GM18867 (cell line): ENCODE measurements at regions not wholly inside any gene's neighbourhood (a gene's known extent, or its start where the extent isn't known, plus 50 kb on each side); places are given as distances from the start of the nearest gene placed in this dataset.
A peak's percentile ranks its signal among the peaks of the same experiment; 100 is the strongest.

ENCODE experiments used
- ATAC-seq: cut with Tn5 transposase; IDR thresholded peaks from one replicate; pipeline ENCODE4 v1.9.1; 2021; ENCODE audit warnings: mild to moderate bottlenecking, moderate library complexity; ENCODE audit not compliant: unreplicated experiment

DNA sequence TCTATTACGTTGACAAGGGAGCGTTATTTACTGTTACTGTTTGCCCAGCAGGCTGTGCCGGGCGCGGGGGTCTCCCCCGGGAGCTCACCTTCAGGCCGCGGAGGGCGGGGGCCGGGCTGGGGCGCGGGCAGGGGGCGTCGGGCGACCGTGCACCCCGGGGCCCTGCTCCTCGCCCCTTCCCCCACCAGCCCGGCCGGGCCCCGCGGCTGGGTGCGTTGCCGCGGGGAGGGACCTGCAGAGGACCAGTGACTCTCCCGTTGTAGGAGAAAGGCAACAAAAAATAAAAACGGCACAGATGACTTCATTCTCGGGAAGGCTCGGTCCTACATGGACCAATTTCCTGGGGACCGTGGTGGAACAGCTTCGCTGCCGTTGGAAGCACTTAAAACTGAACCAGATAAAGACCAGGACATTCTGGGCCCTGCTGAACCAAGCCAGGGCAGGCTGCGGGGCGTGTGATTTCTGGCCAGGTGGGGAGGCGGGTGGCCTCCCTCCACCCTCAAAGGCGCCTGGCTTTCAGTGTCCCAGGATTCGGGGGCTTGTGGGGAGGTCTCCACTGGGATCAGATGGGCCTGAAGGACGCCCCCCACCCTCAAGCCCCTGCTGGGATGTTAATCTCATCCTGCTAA, 57.4 kb downstream of the IGLL1 start:
- ATAC-seq, result no peak

DNA sequence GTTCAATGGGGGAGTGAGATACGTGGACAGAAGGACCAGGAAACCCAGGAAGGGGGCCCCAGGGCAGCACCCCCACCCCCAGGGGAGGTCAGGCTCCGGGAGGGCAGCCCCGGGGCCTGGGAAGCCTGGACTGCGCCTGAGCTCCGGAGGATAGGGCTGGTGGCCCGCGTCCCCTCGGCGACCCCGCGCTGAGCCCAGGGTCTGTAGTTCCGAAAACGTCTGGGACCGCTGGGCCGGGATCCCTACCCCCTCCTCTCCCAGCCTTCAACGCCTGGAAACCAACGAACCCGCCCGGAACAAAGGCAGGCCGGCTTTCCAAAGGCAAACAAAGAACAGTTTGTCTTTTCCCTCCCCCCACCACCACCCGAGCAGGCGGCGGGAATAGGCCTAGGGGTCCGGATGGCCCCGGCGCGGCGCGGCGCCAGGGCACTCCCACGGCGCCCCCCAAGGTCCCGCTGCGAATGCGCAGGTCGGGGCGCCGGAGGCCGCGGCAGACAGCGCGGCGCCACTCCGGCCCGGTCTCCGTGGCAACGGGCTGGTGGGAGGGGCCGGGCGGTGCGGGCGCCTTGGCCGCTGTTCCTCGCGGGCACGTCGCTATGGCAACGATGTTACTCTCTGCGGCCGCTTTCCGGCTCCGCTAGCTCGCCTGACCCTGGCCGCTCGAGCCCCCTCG, 58.5 kb downstream of the IGLL1 start:
- ATAC-seq, result peak; percentile 78

DNA sequence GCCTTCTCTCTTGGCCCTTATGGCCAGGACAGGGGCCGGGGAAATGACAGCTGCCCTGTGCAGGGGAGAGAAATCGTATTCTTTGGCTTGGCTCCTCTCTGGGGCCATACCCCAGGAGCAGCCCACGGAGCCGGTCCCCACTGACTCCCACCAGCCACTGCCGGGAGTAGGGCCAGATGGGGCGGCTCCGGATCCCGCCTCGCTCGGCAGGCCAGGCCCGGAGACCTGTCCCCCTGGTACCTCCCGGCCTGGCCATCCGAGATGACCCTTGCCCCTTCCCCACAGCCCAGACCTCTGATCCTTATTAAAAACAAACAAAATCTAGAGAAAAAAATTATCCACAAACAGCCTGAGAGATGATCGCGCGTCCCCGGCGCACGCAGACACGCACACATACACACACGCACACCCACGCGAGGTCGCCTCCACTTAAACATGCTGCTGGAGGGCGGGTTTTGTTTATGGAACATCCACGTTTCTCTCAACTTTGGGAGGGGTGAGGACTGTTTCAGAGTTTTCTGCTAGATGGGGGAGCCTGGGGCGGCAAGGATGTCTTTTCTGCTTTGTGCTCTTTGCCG, 59.1 kb downstream of the IGLL1 start:
- ATAC-seq, result no peak

DNA sequence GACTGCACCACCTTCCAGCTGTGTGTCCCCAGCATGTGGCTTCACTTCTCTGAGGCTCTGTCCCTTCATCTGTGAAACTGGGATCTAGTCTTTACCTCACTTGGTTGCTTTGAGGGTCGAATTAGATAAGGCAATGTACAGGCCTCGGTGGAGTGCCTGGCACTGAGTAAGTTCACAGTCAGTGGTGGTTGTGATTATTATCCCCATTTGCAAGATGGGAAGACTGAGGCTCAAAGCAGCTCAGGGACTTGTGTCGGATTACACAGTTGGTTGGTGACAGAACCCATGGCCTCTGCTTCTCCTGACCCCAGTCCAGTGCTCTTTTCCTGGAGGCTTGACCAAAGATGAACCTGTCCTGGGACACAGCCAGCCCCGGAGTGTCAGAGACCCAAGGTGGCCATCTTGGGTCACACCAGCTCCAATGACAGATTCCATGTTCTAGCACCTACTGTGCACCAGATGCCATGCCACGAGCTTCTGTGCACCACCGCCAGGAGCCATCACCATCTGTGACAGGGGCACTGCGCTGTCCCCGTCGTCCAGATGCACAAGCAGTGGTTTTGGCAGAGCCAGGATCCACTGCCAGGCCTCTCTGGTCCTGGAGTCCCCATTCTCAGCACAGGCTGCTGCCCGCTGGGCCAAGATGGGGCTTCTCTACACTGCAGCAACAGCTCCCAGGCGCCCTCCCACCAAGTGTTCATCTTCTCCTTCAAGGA, 60.5 kb downstream of the IGLL1 start:
- ATAC-seq, result no peak

DNA sequence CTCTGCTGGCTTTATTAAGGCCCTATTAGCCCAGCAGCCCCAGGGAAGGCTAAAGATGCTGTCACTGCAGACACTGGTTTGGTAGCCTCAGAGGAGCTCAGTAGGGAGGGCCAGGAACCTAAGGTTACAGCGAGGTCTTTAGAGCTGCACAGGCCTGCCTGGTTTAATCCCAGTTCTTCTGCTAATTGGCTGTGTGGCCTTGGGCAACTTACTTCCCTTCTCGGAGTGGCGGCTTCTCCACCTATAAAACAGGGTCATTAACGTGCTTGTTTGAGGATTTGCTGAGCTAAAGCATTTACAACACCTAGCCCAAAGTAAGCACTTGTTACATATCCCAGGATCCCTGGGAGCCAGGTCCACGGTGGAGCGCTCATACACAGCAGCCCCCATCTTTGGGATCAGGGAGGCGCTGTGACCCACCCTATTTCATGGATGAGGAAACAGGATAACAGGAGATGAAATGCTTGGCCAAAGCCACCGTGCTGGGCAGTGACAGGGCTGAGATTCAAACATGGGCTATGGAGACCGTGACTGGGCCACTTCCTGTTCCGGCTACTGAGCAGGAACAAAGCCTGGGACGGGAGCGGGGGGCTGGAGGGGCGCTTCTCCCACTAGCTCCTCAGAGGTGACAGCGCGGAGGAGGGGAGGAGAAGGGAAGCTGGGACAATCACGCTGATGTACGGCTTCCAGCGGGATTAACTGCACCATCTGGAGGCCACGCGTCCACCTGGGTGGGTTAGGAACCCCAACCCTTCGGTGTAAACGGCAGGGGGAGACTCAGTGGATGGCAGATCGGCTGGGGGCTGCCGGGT, 61.5 kb downstream of the IGLL1 start:
- no peak for ATAC-seq

DNA sequence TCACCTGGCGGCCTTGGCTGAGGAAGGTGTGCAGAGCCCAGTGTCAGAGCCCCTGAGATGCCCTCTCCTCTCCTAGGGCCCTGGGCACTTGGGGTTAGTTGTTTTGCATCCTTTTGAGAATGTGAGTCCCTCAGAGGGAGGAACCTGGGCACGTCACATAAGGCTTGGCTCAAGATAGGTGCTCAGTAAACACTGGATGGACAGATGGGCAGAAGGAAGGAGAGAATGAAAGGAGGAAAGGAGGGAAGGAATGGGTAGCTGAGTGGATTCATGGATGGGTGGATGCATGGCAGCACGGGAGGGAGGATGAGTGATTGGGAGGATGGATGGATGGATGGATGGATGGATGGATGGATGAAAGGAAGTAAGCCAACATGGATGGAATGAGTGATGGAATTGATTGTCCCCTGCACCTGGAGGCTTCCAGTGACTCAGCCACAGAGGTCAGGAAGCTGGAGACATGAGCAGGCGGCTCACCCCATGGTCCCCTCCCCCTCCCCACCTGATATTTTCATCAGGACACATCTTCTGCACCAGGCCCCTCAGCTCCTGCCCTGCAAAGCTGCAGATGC, 62.2 kb downstream of the IGLL1 start:
- ATAC-seq, result no peak

DNA sequence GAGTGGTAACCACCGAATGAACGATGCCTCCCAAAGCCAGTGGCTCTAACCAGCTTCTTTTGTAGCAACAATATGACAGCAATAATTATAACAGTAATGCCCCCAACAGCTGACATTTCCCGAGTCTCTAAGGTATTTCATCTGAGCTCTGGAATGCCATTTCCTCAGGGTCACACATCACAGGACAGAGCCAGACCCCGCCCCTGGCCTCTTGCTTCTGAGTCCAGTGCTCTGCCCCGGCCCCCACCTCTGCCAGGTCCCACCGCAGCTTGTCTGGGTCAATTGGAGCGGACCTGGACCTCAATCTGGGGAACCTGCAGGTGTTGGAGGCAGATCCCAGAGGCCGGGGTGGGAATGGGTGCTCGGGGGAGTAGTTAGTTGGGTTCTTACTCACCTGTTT, 63.8 kb downstream of the IGLL1 start:
- no peak for ATAC-seq

DNA sequence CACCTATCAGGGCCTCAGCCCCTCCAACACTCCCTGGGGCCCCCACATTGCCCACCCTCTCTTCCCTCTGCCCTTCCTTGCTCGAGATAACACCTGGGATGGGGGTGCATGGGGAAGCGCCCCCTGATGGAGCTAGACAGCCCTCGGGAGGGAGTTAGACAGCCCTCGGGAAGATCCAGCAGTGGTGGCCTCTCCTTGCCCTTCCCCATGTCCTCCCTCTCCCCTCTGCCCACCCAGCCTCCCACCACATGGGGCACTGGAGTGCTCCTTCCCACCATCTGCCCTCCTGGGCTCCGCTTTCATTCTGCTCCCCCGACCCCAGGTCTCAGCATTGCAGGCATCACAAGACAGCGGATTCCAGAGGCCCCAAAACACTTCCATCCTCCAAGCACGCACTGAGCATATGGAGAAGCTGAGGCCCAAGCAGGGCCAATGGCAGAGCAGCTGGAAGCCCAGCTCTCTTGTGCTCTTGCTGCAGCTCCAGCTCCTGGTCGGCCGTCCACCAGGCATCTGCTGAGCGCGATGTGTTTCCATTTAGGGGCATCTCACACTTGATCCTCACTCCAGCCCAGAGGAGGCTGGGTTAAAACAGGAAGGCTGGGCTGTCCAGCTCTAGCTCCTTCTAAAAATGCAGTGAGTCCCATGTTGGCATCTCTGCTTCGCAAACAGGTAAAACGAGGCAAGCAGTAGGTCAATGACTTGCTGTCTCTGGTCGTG, 65.6 kb downstream of the IGLL1 start:
- no peak for ATAC-seq

DNA sequence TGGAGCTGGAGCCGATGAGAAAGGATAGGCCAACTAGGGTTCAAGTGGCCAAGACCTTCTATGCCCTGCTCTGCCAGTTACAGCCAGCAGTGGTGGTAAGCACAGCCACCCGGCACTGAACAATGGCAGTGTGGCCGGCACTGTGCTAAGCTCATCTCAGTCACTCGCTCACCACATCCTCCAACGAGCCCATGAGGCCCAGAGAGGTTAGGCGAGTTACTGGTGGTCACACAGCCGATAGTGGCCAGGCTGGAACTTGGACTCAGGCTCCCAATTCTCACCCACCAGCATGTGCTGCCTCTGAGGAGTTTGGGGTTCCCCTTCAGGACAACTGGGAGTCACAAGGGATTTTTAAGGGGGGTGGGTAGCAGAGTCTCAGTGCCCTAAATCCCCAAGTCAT, 66.4 kb downstream of the IGLL1 start:
- no peak for ATAC-seq

DNA sequence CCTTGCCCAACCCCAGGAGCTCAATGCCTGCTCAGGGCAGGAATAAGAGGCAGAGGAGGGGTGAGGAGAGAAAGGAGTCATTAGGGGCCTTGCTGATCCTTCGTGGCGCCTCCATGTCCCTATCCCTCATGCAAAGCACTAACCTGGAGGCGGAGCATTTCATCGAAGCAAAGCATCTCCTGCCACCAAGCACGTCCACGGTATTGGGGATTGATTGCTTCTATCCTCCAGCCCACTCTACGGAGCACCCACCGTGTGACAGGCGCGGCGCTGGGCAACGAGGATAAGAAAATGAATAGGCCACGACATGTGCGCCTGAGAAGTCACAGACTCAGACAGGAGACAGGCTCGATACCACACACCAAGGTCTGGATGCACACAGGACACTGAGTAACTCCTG, 67.0 kb downstream of the IGLL1 start:
- no peak for ATAC-seq

DNA sequence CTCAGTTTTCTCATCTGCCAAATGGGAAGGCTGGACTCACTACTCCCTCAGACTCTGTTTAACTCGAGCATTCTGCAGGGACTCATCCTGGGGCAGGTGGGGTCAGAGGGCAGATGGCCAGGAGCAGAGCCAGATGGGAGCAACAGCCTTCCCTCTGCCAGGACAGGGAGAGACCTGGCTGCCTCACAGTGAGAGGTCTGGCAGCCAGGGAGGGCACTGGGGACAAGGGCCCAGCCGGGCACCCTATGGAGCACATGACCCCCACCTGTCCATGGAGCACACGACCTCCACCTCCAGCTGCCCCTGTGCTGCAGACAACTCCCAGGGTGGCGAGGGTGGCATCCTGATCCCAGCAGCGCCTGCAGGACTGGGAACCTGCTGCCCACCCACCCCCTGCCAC, 67.4 kb downstream of the IGLL1 start:
- ATAC-seq, result no peak

DNA sequence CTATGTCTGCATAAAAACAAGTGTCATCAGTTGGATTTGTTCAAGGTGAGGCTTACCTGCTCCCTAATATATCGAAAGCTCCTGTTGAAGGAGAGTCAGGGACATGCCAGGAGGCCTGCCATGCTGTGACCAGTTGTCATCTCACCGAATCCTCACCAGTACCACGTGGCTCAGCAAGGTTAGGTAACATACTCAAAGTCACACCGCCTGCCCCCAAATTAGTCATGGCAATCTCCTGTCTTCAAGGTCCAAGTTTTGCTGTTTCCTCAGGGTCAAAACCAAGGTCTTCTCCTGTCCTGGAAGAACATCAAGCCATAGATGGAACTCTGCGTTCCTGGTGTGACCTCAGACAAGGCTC, 67.8 kb downstream of the IGLL1 start:
- ATAC-seq, result no peak

DNA sequence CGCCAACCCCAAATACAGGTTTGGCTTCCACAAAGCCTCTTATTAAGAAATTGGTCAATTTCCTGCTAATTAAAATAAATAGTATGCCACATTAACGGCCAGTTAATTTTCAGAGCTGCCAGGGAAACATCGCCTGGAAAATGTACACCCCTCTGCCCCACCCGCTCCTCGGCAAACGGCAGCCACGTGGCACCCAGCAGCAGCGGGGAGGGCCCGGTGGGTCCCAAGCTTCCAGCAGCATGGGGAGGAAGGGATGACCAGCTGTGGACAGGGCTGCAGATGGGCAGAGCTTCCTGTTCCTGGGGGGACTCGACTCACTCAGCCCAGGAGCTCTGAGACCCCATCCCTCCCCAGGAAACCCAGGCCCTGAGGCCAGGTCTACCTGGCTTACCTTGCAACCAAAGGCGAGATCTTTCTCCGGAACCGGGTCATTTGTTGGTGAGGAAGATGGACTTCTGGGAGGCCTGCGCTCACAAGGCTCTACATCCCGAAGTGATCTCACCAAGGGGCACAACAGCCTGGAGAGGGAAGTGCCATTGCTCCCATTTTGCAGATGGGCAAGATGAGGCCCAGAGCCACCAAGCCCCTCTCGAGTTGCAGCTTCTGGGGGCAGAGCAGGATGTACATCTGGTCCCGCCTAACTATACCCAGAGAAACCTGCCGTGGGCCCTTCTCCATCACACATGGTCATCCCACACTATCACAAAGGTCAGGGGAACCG, 68.3 kb downstream of the IGLL1 start:
- no peak for ATAC-seq

DNA sequence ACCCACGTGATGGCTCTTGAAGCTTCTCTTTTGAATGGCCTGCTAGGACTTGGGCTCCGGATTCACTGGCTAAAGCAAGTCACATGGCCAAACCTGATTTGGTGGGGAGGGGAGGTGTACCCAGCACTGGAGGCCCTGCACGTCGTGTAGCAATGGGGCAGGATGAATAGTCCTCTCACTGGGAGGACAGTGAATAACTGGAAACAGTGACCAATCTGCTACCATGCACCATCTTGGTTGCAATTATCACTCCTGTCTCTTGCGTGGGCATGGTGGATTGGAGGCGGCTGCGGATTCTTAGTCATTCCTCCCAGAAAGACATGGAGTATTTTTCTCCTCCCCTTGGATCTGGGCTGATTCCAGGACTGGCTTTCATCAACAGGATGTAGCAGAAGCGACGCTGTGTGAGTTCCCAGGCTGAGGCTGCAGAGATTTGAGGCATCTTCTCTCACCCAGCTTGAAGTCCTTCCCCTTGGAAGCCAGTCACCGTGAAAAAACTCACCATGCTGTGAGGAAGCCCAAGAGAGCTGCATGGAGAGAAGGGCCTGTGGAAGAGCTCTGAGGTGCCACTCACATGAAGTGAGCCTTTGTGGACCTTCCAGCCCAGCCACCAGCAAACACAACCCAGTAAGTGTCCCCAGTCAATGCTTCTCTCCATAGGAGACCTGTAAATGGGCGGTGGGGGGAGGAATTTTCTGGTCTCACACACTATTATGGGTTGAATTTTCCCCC, 70.4 kb downstream of the IGLL1 start:
- ATAC-seq, result no peak

DNA sequence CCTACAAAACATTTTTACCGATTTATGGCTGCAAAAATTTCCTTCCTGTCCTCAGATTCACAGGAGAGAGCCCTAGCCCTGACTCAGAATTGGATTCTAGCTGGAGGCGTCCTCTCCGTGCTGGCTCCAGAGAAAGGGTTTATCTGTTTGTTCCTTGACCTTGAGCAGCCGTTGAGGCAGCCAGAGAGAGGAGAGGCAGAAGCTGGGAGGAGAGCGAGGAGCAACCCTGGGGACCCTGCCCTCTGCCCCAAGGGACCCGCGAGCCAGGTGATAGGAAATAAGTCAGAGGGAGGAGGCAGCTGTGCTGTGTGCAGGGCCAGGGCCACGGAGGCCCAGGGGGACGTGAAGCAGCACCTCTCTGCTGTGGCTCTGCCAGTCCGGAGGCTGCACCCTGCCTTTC, 75.6 kb downstream of the IGLL1 start:
- no peak for ATAC-seq

DNA sequence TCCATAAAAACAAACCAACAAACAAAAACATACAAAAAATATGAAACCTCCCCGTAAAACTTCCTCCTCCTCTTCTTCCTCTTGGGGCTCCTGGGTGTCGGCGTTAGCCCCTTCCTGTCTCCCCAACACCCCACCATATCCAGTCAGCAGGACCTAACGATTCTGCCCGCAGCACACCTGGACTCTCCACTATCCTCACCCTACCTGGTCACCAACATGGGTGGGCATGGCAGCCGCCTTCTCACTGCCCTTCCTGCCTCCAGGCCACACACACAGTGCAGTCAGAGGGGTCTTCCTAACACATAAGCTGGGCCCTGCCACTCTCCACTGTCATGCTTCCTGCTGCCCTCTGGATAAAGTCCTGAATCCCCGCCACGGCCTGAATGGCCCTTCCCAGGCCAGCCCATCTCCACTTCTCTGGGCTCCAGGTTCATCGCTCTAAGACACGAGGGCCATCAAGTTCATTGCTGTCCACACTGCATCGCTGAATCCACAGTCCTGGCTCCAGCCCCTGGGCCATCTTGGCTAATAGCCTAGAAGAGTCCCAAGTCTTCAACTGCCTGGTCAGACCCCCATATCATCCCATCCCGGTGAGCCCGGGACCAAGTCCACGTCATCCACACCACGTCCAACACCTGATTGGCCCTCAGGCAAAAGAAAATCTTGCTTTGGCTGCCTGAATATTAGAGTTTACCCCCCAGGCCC, 76.2 kb downstream of the IGLL1 start:
- ATAC-seq, result no peak

DNA sequence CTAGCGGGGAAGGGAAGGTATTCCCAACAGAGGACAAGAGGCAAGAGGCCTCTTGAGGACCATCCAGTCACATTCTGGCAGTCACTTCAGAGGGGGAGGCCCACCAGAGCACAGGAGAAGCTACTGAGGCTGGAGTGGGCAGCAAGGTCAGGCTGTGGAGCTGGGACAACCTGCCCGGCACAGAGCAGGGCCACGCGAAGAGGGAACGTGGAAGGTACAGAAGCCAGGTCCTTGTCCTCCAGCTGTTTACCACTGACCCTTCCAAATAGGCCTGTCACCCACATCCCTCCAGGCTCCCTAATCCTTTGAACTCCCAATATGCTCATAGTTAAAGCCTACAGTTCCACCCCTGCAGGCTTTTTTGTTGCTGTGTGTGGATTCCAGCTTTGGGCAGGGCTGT, 76.9 kb downstream of the IGLL1 start:
- ATAC-seq, result no peak

DNA sequence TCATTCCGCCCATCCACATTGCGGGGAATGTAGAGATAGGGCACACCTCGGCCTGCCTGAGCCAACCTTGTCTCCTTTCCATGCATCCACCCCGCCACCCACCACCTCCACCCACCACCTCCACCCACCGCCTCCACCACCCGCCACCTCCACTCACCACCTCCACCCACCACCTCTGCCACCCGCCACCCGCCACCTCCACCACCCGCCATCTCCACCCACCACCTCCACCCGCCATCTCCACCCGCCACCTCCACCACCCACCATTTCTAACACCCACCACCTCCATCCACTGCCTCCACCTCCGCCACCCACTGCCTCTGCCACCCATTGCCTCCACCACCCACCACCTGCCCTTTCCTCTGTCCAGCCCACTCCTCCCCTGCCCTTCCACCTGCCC, 78.4 kb downstream of the IGLL1 start:
- no peak for ATAC-seq
